Ramos (cell line): ENCODE measurements at regions not wholly inside any gene's neighbourhood (a gene's known extent, or its start where the extent isn't known, plus 50 kb on each side); places are given as distances from the start of the nearest gene placed in this dataset.
"Not testable (repeated sequence)": the region's sequence is repeated elsewhere in the genome, so short reads cannot be mapped to it uniquely, and the experiment has no call there.

Source experiments
- in situ Hi-C: fragments of 300-500 bp; cut with MboI; formaldehyde crosslinking; loops from one replicate; pipeline ENCODE4 v1.14.3; 2022; ENCODE audit warnings: low sequenced_read_pairs; ENCODE audit not compliant: unreplicated experiment

GRCh38 chrX:13226214-13226613 lies 93.6 kb downstream of the ATXN3L start:
- in situ Hi-C loops = no loop called here

- in situ Hi-C loops = no loop called here
Measured at GRCh38 chrX:13223868-13224567, 95.8 kb downstream of the ATXN3L start.

GRCh38 chrX:13220916-13221315 lies 98.9 kb downstream of the ATXN3L start:
- in situ Hi-C loops = no loop called here

- in situ Hi-C loops = no loop called here
Measured at GRCh38 chrX:13219991-13220764, 99.7 kb downstream of the ATXN3L start.

GRCh38 chrX:13218758-13219157 lies 101.1 kb downstream of the ATXN3L start:
- in situ Hi-C loops = no loop called here

GRCh38 chrX:13216139-13216538 lies 103.7 kb downstream of the ATXN3L start:
- in situ Hi-C loops = no loop called here

GRCh38 chrX:13215729-13216128 lies 104.1 kb downstream of the ATXN3L start:
- in situ Hi-C loops = no loop called here

GRCh38 chrX:13212191-13212651 lies 107.6 kb downstream of the ATXN3L start:
- in situ Hi-C loops = no loop called here

GRCh38 chrX:13210142-13210541 lies 109.7 kb downstream of the ATXN3L start:
- in situ Hi-C loops = not testable (repeated sequence)

- in situ Hi-C loops = not testable (repeated sequence)
Measured at GRCh38 chrX:13209704-13210103, 110.1 kb downstream of the ATXN3L start.

- in situ Hi-C loops = no loop called here
Measured at GRCh38 chrX:13208281-13208935, 111.4 kb downstream of the ATXN3L start.

GRCh38 chrX:13203271-13203670 lies 116.6 kb downstream of the ATXN3L start:
- in situ Hi-C loops = no loop called here

- in situ Hi-C loops = no loop called here
Measured at GRCh38 chrX:13201605-13202219, 118.1 kb downstream of the ATXN3L start.

GRCh38 chrX:13200398-13200797 lies 119.5 kb downstream of the ATXN3L start:
- in situ Hi-C loops = no loop called here

- in situ Hi-C loops = no loop called here
Measured at GRCh38 chrX:13198762-13199064, 121.1 kb downstream of the ATXN3L start.

- in situ Hi-C loops = no loop called here
Measured at GRCh38 chrX:13198056-13198761, 121.6 kb downstream of the ATXN3L start.

GRCh38 chrX:13196782-13197181 lies 123.1 kb downstream of the ATXN3L start:
- in situ Hi-C loops = no loop called here

- in situ Hi-C loops = no loop called here
Measured at GRCh38 chrX:13195340-13195739, 124.5 kb downstream of the ATXN3L start.

- in situ Hi-C loops = no loop called here
Measured at GRCh38 chrX:13194291-13195103, 125.4 kb downstream of the ATXN3L start.
